Transverse colon (tissue), 4 donors: ENCODE measurements at regions not wholly inside any gene's neighbourhood (a gene's known extent, or its start where the extent isn't known, plus 50 kb on each side); places are given as distances from the start of the nearest gene placed in this dataset.

Source experiments
- DNase-seq: peaks from one replicate; pipeline ENCODE4 v3.0.0-alpha.2; 2019
- H3K27ac ChIP-seq, 4 donors: fragments of 200-600 bp; sonication (generic); 2 replicates each; pipeline ENCODE4 v1.5.1; 2016 to 2018; ENCODE audit warnings: inconsistent platforms in 4 of 4
- H3K27me3 ChIP-seq: fragments of 200-600 bp; sonication (generic); 2 replicates; pipeline ENCODE4 v1.5.1; 2017; ENCODE audit warnings: inconsistent platforms
- H3K36me3 ChIP-seq, 4 donors: fragments of 200-600 bp; sonication (generic); 2 replicates each; pipeline ENCODE4 v1.5.1; 2017 to 2019; ENCODE audit warnings: inconsistent platforms in 4 of 4
- H3K4me1 ChIP-seq, 4 donors: fragments of 200-600 bp; sonication (generic); 2 replicates each; pipeline ENCODE4 v1.5.1; 2017 to 2020; ENCODE audit warnings: inconsistent platforms in 4 of 4
- H3K4me3 ChIP-seq, 4 donors: fragments of 200-600 bp; sonication (generic); 1 replicate in 1 of 4; 2 replicates in 3 of 4; pipeline versions ENCODE4 v1.5.1 to v1.6.1; 2017 to 2019; ENCODE audit warnings: inconsistent platforms in 4 of 4
- H3K9me3 ChIP-seq, 2 donors: fragments of 200-600 bp; sonication (generic); 2 replicates each; pipeline ENCODE4 v1.5.1; 2017 to 2019; ENCODE audit warnings: inconsistent platforms in 2 of 2
- EP300 ChIP-seq: sonication (generic); formaldehyde crosslinking; IDR thresholded peaks from one replicate; pipeline ENCODE4 v1.6.1; 2017; ENCODE audit warnings: antibody characterized with exemption, low read depth
- POLR2A ChIP-seq: fragments of 450-650 bp; IDR thresholded peaks from one replicate; pipeline ENCODE4 v1.6.1; 2016; ENCODE audit warnings: antibody characterized with exemption, mild to moderate bottlenecking, moderate library complexity
- POLR2AphosphoS5 ChIP-seq, 3 donors: sonication (generic); formaldehyde crosslinking; IDR thresholded peaks; one replicate each; pipeline ENCODE4 v1.6.1; 2016; ENCODE audit warnings: antibody characterized with exemption in 3 of 3
- WGBS, 2 donors: methylation state at CpG; one replicate each; pipeline ENCODE4 v1.1.5; 2018; ENCODE audit warnings: low coverage in 1 of 2; 5-methylcytosine and 5-hydroxymethylcytosine counted together
- in situ Hi-C, 4 donors: fragments of 200-750 bp; cut with MboI; loops; one replicate each; pipeline versions ENCODE4 v1.15.0 to v1.15.1; 2017; ENCODE audit warnings: low sequenced_read_pairs in 3 of 4, low pct_ligation_motif_present in 1 of 4, low pct_unique_long_range_greater_than_20kb in 1 of 4
- intact Hi-C: fragments of 100-400 bp; cut with DNase I; formaldehyde crosslinking; loops from one replicate; pipeline ENCODE4 v1.15.1; 2023; ENCODE audit warnings: low total_unique reads
- TF ChIP-seq, protein P1 (sequence below), 5 experiments: fragments of 200-600 bp in 3 of 5; fragments of 450-650 bp in 2 of 5; sonication (generic) in 3 of 5; IDR thresholded peaks; 1 replicate in 2 of 5; 2 replicates in 3 of 5; pipeline ENCODE4 v1.5.1; 2016 to 2017; ENCODE audit warnings: antibody characterized with exemption in 5 of 5, inconsistent platforms in 3 of 5, mild to moderate bottlenecking in 2 of 5, moderate library complexity in 1 of 5

DNA sequence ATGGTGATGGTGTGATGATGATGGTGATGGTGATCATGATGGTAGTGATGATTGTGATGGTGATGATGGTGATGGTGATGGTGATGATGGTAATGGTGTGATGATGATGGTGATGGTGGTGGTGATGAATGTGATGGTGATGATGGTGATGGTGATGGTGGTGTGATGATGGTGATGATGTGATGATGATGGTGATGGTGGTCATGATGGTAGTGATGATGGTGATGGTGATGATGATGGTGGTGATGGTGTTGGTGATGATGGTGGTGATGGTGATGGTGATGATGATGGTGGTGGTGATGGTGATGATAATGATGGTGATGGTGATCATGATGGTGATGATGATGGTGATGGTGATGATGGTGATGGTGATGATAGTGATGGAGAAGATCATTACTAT is 120.3 kb downstream of the ZNF664 start:
- in situ Hi-C loops, result no loop called here
- TF ChIP-seq, protein P1, sequence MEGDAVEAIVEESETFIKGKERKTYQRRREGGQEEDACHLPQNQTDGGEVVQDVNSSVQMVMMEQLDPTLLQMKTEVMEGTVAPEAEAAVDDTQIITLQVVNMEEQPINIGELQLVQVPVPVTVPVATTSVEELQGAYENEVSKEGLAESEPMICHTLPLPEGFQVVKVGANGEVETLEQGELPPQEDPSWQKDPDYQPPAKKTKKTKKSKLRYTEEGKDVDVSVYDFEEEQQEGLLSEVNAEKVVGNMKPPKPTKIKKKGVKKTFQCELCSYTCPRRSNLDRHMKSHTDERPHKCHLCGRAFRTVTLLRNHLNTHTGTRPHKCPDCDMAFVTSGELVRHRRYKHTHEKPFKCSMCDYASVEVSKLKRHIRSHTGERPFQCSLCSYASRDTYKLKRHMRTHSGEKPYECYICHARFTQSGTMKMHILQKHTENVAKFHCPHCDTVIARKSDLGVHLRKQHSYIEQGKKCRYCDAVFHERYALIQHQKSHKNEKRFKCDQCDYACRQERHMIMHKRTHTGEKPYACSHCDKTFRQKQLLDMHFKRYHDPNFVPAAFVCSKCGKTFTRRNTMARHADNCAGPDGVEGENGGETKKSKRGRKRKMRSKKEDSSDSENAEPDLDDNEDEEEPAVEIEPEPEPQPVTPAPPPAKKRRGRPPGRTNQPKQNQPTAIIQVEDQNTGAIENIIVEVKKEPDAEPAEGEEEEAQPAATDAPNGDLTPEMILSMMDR (IDR thresholded peaks at IDR 0.05), result no peak
- TF ChIP-seq POLR2AphosphoS5 (IDR thresholded peaks at IDR 0.05) (no peak), EP300 (no peak), POLR2A (no peak)
- H3K9me3 ChIP-seq, result no peaks in the 10 kb centered on the region
- no peak for DNase-seq
- intact Hi-C loops, result no loop called here
- no peaks in the 10 kb centered on the region for H3K27me3 ChIP-seq
- H3K4me1 ChIP-seq, result peaks cover 5 to 18% (median 6%) of the 10 kb centered on the region in 4 donors
- no peak overlapping the region for H3K4me3 ChIP-seq
- no peaks in the 10 kb centered on the region for H3K36me3 ChIP-seq
- no peak overlapping the region for H3K27ac ChIP-seq

DNA sequence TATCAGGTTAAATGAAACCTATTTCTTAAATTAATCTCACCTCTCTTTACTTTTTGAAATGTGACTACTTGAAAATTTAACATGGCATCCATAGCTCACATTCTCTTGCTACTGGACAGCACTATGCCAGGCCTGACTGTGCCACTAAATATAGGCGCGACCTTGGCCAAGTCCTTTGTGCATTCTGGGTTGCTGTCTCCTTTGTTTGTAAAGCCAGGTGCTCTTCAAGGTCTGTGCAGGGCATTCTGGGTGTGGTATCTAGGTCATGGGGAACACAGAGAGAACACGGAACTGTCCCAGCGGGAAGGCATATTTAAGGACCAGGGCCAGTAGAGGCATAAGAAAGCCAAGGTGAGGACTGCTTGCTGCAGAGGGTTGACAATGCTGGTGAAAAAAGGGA is 121.2 kb downstream of the ZNF664 start:
- in situ Hi-C loops, result no loop called here
- no peaks in the 10 kb centered on the region for H3K36me3 ChIP-seq
- no peak overlapping the region for H3K4me3 ChIP-seq
- peaks cover 5 to 19% (median 6%) of the 10 kb centered on the region in 4 donors for H3K4me1 ChIP-seq
- intact Hi-C loops, result no loop called here
- no peak for DNase-seq
- WGBS, 2 donors, result 87 to 89% methylated on average over 4 of the region's 4 CpGs
- no peak overlapping the region for H3K27ac ChIP-seq
- TF ChIP-seq POLR2A (no peak), POLR2AphosphoS5 (IDR thresholded peaks at IDR 0.05) (no peak), EP300 (no peak)
- TF ChIP-seq, protein P1 (IDR thresholded peaks at IDR 0.05), result no peak
- no peaks in the 10 kb centered on the region for H3K27me3 ChIP-seq
- no peaks in the 10 kb centered on the region for H3K9me3 ChIP-seq

DNA sequence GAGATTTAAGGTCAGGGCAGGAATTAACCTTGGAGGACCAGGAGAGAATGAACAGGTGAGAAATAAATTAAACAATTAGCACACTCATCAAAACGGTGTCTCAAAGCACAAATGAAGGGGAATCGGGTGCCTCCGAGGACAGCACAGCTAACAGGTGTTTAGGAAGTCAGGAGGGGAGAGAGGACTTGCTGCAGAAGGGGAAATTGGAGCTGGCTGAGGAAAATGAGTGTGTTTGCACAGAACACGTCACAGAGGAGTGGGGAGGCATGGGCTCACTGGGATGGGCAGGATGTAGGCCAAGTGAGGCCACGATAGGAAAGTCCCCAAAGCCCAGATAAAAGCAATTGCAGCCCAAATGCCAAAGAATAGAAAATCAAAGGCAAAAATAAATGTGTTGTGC is 121.7 kb downstream of the ZNF664 start:
- in situ Hi-C loops, result no loop called here
- Histone ChIP-seq H3K27ac (no peak overlapping the region), H3K27me3 (no peaks in the 10 kb centered on the region), H3K4me3 (no peak overlapping the region), H3K4me1 (peaks cover 4 to 17% (median 5%) of the 10 kb centered on the region in 4 donors), H3K36me3 (no peaks in the 10 kb centered on the region), H3K9me3 (no peaks in the 10 kb centered on the region)
- TF ChIP-seq POLR2AphosphoS5 (IDR thresholded peaks at IDR 0.05), result no peak
- TF ChIP-seq, protein P1 (IDR thresholded peaks at IDR 0.05), result no peak
- TF ChIP-seq POLR2A, result no peak
- TF ChIP-seq EP300, result no peak
- no peak for DNase-seq
- 51% methylated on average over 5 of the region's 5 CpGs; no CpG with 5 or more reads in 1 of the 2 donors for WGBS, 2 donors
- intact Hi-C loops, result no loop called here

DNA sequence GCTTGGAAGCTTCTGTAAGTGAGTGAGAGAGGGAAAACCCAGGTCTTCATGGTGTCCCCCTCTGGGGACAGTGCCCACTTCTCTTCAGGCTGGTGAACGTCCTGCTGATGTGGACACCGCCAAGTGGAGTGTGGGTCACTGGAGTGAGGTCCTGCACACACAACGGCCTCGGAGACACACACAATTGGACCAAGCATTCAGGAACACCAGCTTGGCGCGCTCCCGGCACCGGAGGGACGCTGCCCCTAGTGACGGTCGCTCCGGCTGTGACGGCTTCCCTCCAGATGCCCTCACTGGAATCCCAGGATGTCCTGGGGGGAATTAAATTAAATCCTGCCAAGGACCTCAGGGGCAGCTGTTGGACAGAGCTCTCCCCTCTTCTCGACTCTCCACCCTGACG is 123.1 kb downstream of the ZNF664 start:
- 93% methylated on average over 15 of the region's 15 CpGs; no CpG with 5 or more reads in 1 of the 2 donors for WGBS, 2 donors
- no peak overlapping the region for H3K27ac ChIP-seq
- no peak for DNase-seq
- H3K4me3 ChIP-seq, result no peak overlapping the region
- intact Hi-C loops, result no loop called here
- no peaks in the 10 kb centered on the region for H3K27me3 ChIP-seq
- H3K4me1 ChIP-seq, result peaks cover 0 to 8% (median 0%) of the 10 kb centered on the region in 4 donors
- H3K9me3 ChIP-seq, result no peaks in the 10 kb centered on the region
- in situ Hi-C loops, result no loop called here
- H3K36me3 ChIP-seq, result no peaks in the 10 kb centered on the region
- TF ChIP-seq, protein P1 (IDR thresholded peaks at IDR 0.05), result no peak
- no peak for TF ChIP-seq EP300
- TF ChIP-seq POLR2A, result no peak
- TF ChIP-seq POLR2AphosphoS5 (IDR thresholded peaks at IDR 0.05), result no peak
